CD14-positive monocyte (primary cell): ENCODE measurements at regions not wholly inside any gene's neighbourhood (a gene's known extent, or its start where the extent isn't known, plus 50 kb on each side); places are given as distances from the start of the nearest gene placed in this dataset.

Experiments
- DNase-seq, 3 donors: peaks; one replicate each; pipeline ENCODE4 v3.0.0-alpha.2; 2011 to 2022
- H2AFZ ChIP-seq: 2 replicates; pipeline ENCODE4 v1.6.0; 2012; ENCODE audit warnings: mild to moderate bottlenecking, low read depth, low read length, inconsistent platforms; ENCODE audit not compliant: insufficient read depth, poor library complexity, severe bottlenecking
- H3K27ac ChIP-seq, 2 donors: 1 replicate in 1 of 2; 2 replicates in 1 of 2; pipeline ENCODE4 v1.5.1; 2012 to 2013; ENCODE audit warnings: low read length in 2 of 2, control low read depth in 1 of 2, inconsistent platforms in 1 of 2, low read depth in 1 of 2, mild to moderate bottlenecking in 1 of 2
- H3K27me3 ChIP-seq, 2 donors: one replicate each; pipeline versions ENCODE4 v1.6.0 to v1.6.1; 2011 to 2013; ENCODE audit warnings: low read length in 2 of 2; ENCODE audit not compliant: control insufficient read depth in 2 of 2, insufficient read depth in 2 of 2
- H3K36me3 ChIP-seq, 2 donors: replicated peaks in 1 of 2; 1 replicate in 1 of 2; 2 replicates in 1 of 2; pipeline versions ENCODE4 v1.5.1 to v1.6.1; 2012 to 2013; ENCODE audit warnings: low read length in 2 of 2, control low read depth in 1 of 2, inconsistent platforms in 1 of 2, mild to moderate bottlenecking in 1 of 2; ENCODE audit not compliant: insufficient read depth in 2 of 2, control insufficient read depth in 1 of 2
- H3K4me1 ChIP-seq, 2 donors: 1 replicate in 1 of 2; 2 replicates in 1 of 2; pipeline versions ENCODE4 v1.5.1 to v1.6.1; 2012 to 2013; ENCODE audit warnings: low read length in 2 of 2, control low read depth in 1 of 2, inconsistent platforms in 1 of 2, mild to moderate bottlenecking in 1 of 2, moderate library complexity in 1 of 2; ENCODE audit not compliant: insufficient read depth in 2 of 2, control insufficient read depth in 1 of 2
- H3K4me2 ChIP-seq: replicated peaks from 2 replicates; pipeline ENCODE3; 2012; ENCODE audit warnings: low read length, moderate library complexity, mild to moderate bottlenecking; ENCODE audit not compliant: poor library complexity, severe bottlenecking; ENCODE audit errors: extremely low read depth
- H3K4me3 ChIP-seq, 3 experiments: fragments of 200-600 bp in 1 of 3; sonication (generic) in 1 of 3; replicated peaks in 1 of 3; 1 replicate in 2 of 3; 2 replicates in 1 of 3; pipeline ENCODE4 v1.5.1; 2011 to 2013; ENCODE audit warnings: low read length in 3 of 3, mild to moderate bottlenecking in 3 of 3, control low read depth in 2 of 3, low read depth in 2 of 3, inconsistent platforms in 1 of 3, moderate library complexity in 1 of 3
- H3K79me2 ChIP-seq: 2 replicates; pipeline ENCODE4 v1.6.0; 2012; ENCODE audit warnings: mild to moderate bottlenecking, control low read depth, inconsistent platforms, low read length, moderate library complexity; ENCODE audit not compliant: insufficient read depth
- H3K9ac ChIP-seq: 2 replicates; pipeline ENCODE4 v1.6.0; 2017; ENCODE audit warnings: low read length, mild to moderate bottlenecking; ENCODE audit not compliant: insufficient read depth, poor library complexity, severe bottlenecking
- H3K9me3 ChIP-seq, 2 donors: replicated peaks in 1 of 2; 1 replicate in 1 of 2; 2 replicates in 1 of 2; pipeline versions ENCODE4 v1.5.1 to v1.6.1; 2012 to 2013; ENCODE audit warnings: low read length in 2 of 2, control low read depth in 1 of 2; ENCODE audit not compliant: control insufficient read depth in 1 of 2, insufficient read depth in 1 of 2
- H4K20me1 ChIP-seq: 2 replicates; pipeline ENCODE4 v1.6.0; 2012; ENCODE audit warnings: mild to moderate bottlenecking, low read length, control low read depth, moderate library complexity; ENCODE audit not compliant: insufficient read depth
- H3K27ac Mint-ChIP-seq, 7 donors: one replicate each; pipeline ENCODE4 v1.8.0; 2020; ENCODE audit warnings: mild to moderate bottlenecking in 7 of 7, mixed read lengths in 7 of 7, moderate library complexity in 6 of 7, inconsistent platforms in 2 of 7
- H3K27me3 Mint-ChIP-seq, 3 donors: one replicate each; pipeline ENCODE4 v1.8.0; 2021 to 2022; ENCODE audit warnings: low read depth in 3 of 3, mild to moderate bottlenecking in 3 of 3, mixed read lengths in 3 of 3, moderate library complexity in 3 of 3, inconsistent platforms in 1 of 3
- H3K36me3 Mint-ChIP-seq, 2 donors: one replicate each; pipeline ENCODE4 v1.8.0; 2020; ENCODE audit warnings: mixed read lengths in 2 of 2, inconsistent platforms in 1 of 2, mild to moderate bottlenecking in 1 of 2
- H3K4me1 Mint-ChIP-seq: one replicate; pipeline ENCODE4 v1.8.0; 2020; ENCODE audit warnings: mild to moderate bottlenecking, mixed read lengths
- H3K4me3 Mint-ChIP-seq, 2 donors: one replicate each; pipeline ENCODE4 v1.8.0; 2020; ENCODE audit warnings: mild to moderate bottlenecking in 2 of 2, mixed read lengths in 2 of 2, moderate library complexity in 1 of 2
- H3K9me3 Mint-ChIP-seq, 7 donors: one replicate each; pipeline ENCODE4 v1.8.0; 2020 to 2022; ENCODE audit warnings: mixed read lengths in 7 of 7, mild to moderate bottlenecking in 6 of 7, moderate library complexity in 6 of 7, inconsistent platforms in 2 of 7
- CTCF ChIP-seq: fragments of 200-600 bp; IDR thresholded peaks from one replicate; pipeline ENCODE4 v1.8.0; 2022; ENCODE audit warnings: antibody characterized with exemption, mild to moderate bottlenecking
- WGBS: methylation state at CpG from one replicate; pipeline ENCODE4 v1.1.5; 2013; ENCODE audit warnings: missing lambda C conversion rate; ENCODE audit not compliant: insufficient coverage; 5-methylcytosine and 5-hydroxymethylcytosine counted together
- intact Hi-C, 2 donors: fragments of 100-400 bp; cut with micrococcal nuclease; formaldehyde crosslinking; loops; one replicate each; pipeline versions ENCODE4 v1.15.0 to v1.15.1; 2023

GRCh38 chr12:127024791-127025190 is 1242.2 kb upstream of the TMEM132C start:
- Mint-ChIP-seq H3K27ac (no peak overlapping the region), H3K4me3 (no peak overlapping the region)
- no CpG with 5 or more reads among the region's 2 CpGs for WGBS

GRCh38 chr12:127025545-127025944 is 1241.4 kb upstream of the TMEM132C start:
- intact Hi-C loops, result no loop called here
- Mint-ChIP-seq H3K9me3 (peaks cover 0 to 2% (median 0%) of the 10 kb centered on the region in 7 donors), H3K4me1 (no peaks in the 10 kb centered on the region), H3K27ac (no peak overlapping the region), H3K36me3 (no peaks in the 10 kb centered on the region), H3K4me3 (no peak overlapping the region), H3K27me3 (peaks cover 0 to 4% (median 0%) of the 10 kb centered on the region in 3 donors)
- Histone ChIP-seq H4K20me1 (no peaks in the 10 kb centered on the region), H3K9ac (no peak overlapping the region), H3K36me3 (no peaks in the 10 kb centered on the region), H3K9me3 (no peaks in the 10 kb centered on the region), H2AFZ (no peak overlapping the region), H3K79me2 (no peaks in the 10 kb centered on the region), H3K27me3 (no peaks in the 10 kb centered on the region), H3K4me1 (no peaks in the 10 kb centered on the region), H3K4me2 (no peak overlapping the region), H3K27ac (no peak overlapping the region), H3K4me3 (no peak overlapping the region)
- no peak for DNase-seq
- no peak for TF ChIP-seq CTCF
- no CpG with 5 or more reads among the region's 1 CpG for WGBS

More at GRCh38 chr12:127024791-127025190, 1242.2 kb upstream of the TMEM132C start:
- no peak overlapping the region for H3K4me2 ChIP-seq
- no peaks in the 10 kb centered on the region for H3K27me3 ChIP-seq
- H3K79me2 ChIP-seq, result no peaks in the 10 kb centered on the region
- H3K4me3 ChIP-seq, result no peak overlapping the region
- H3K4me1 ChIP-seq, result no peaks in the 10 kb centered on the region
- H4K20me1 ChIP-seq, result no peaks in the 10 kb centered on the region
- no peaks in the 10 kb centered on the region for H3K4me1 Mint-ChIP-seq
- DNase-seq, result no peak
- no peaks in the 10 kb centered on the region for H3K9me3 ChIP-seq
- no peak overlapping the region for H3K27ac ChIP-seq
- H3K36me3 ChIP-seq, result no peaks in the 10 kb centered on the region
- peaks cover 0 to 2% (median 0%) of the 10 kb centered on the region in 7 donors for H3K9me3 Mint-ChIP-seq
- no peak for TF ChIP-seq CTCF
- no peaks in the 10 kb centered on the region for H3K36me3 Mint-ChIP-seq
- H3K9ac ChIP-seq, result no peak overlapping the region
- peaks cover 0 to 4% (median 0%) of the 10 kb centered on the region in 3 donors for H3K27me3 Mint-ChIP-seq
- no peak overlapping the region for H2AFZ ChIP-seq
- intact Hi-C loops, result no loop called here
